Mesenchymal stem cell (in vitro differentiated cells and primary cell): ENCODE measurements at regions not wholly inside any gene's neighbourhood (a gene's known extent, or its start where the extent isn't known, plus 50 kb on each side); places are given as distances from the start of the nearest gene placed in this dataset.
"Not testable (repeated sequence)": the region's sequence is repeated elsewhere in the genome, so short reads cannot be mapped to it uniquely, and the experiment has no call there.

ENCODE experiments used
- DNase-seq: peaks from one replicate; pipeline ENCODE4 v3.0.0-alpha.2; 2013
- H2AFZ ChIP-seq: one replicate; pipeline ENCODE4 v1.6.1; 2013; ENCODE audit warnings: low read depth, mild to moderate bottlenecking, control low read depth, inconsistent platforms, low read length, moderate library complexity
- H2AK5ac ChIP-seq: 2 replicates; pipeline ENCODE4 v1.6.1; 2013; ENCODE audit warnings: low read length, moderate library complexity, mild to moderate bottlenecking, inconsistent platforms; ENCODE audit not compliant: severe bottlenecking
- H2BK120ac ChIP-seq: one replicate; pipeline ENCODE4 v1.6.1; 2013; ENCODE audit warnings: low read depth, mild to moderate bottlenecking, inconsistent platforms, low read length, moderate library complexity
- H2BK12ac ChIP-seq, 2 experiments: one replicate each; pipeline ENCODE4 v1.6.1; 2013; ENCODE audit warnings: inconsistent platforms in 2 of 2, low read length in 2 of 2, mild to moderate bottlenecking in 2 of 2, moderate library complexity in 2 of 2, control low read depth in 1 of 2
- H2BK15ac ChIP-seq: one replicate; pipeline ENCODE4 v1.6.1; 2013; ENCODE audit warnings: mild to moderate bottlenecking, low read depth, inconsistent platforms; ENCODE audit not compliant: poor library complexity, severe bottlenecking
- H2BK5ac ChIP-seq: 2 replicates; pipeline ENCODE4 v1.6.1; 2013; ENCODE audit warnings: low read depth, mild to moderate bottlenecking, low read length, control low read depth, inconsistent platforms; ENCODE audit not compliant: poor library complexity, severe bottlenecking
- H3K14ac ChIP-seq, 2 experiments: one replicate each; pipeline ENCODE4 v1.6.1; 2013; ENCODE audit warnings: inconsistent platforms in 2 of 2, low read length in 2 of 2, control low read depth in 1 of 2, mild to moderate bottlenecking in 1 of 2, moderate library complexity in 1 of 2
- H3K18ac ChIP-seq, 2 experiments: one replicate each; pipeline ENCODE4 v1.6.1; 2013; ENCODE audit warnings: inconsistent platforms in 2 of 2, low read length in 2 of 2, control low read depth in 1 of 2, low read depth in 1 of 2, mild to moderate bottlenecking in 1 of 2
- H3K23ac ChIP-seq, 2 experiments: one replicate each; pipeline ENCODE4 v1.6.1; 2013; ENCODE audit warnings: inconsistent platforms in 2 of 2, low read length in 2 of 2, mild to moderate bottlenecking in 2 of 2, moderate library complexity in 2 of 2, control low read depth in 1 of 2
- H3K27ac ChIP-seq: 2 replicates; pipeline ENCODE4 v1.5.1; 2013; ENCODE audit warnings: mild to moderate bottlenecking, moderate library complexity, low read length, control low read depth, inconsistent platforms; ENCODE audit not compliant: poor library complexity, severe bottlenecking
- H3K27me3 ChIP-seq, 2 experiments: 2 replicates each; pipeline versions ENCODE4 v1.6.1 to v1.7.0; 2013; ENCODE audit warnings: low read length in 2 of 2, mild to moderate bottlenecking in 2 of 2, moderate library complexity in 2 of 2, control low read depth in 1 of 2, inconsistent platforms in 1 of 2; ENCODE audit not compliant: control insufficient read depth in 1 of 2, insufficient read depth in 1 of 2
- H3K36me3 ChIP-seq, 2 experiments: 2 replicates each; pipeline versions ENCODE4 v1.6.1 to v1.7.0; 2013; ENCODE audit warnings: low read length in 2 of 2, control low read depth in 1 of 2, inconsistent platforms in 1 of 2, low read depth in 1 of 2, mild to moderate bottlenecking in 1 of 2; ENCODE audit not compliant: insufficient read depth in 2 of 2, control insufficient read depth in 1 of 2
- H3K4ac ChIP-seq, 2 experiments: one replicate each; pipeline ENCODE4 v1.6.1; 2013; ENCODE audit warnings: inconsistent platforms in 2 of 2, low read length in 2 of 2, mild to moderate bottlenecking in 2 of 2, moderate library complexity in 2 of 2, control low read depth in 1 of 2, low read depth in 1 of 2
- H3K4me1 ChIP-seq: 2 replicates; pipeline ENCODE4 v1.6.1; 2013; ENCODE audit warnings: low read depth, low read length, control low read depth; ENCODE audit not compliant: control insufficient read depth, insufficient read depth
- H3K4me2 ChIP-seq: 2 replicates; pipeline ENCODE4 v1.6.1; 2013; ENCODE audit warnings: low read length, mild to moderate bottlenecking, inconsistent platforms; ENCODE audit not compliant: poor library complexity, severe bottlenecking
- H3K4me3 ChIP-seq, 2 experiments: 2 replicates each; pipeline versions ENCODE4 v1.5.1 to v1.7.0; 2013; ENCODE audit warnings: low read length in 2 of 2, mild to moderate bottlenecking in 2 of 2, control low read depth in 1 of 2, low read depth in 1 of 2; ENCODE audit not compliant: insufficient read depth in 1 of 2
- H3K79me1 ChIP-seq: replicated peaks from 2 replicates; pipeline ENCODE4 v1.6.1; 2013; ENCODE audit warnings: mild to moderate bottlenecking, control low read depth, low read length, inconsistent platforms; ENCODE audit not compliant: poor library complexity, severe bottlenecking
- H3K9ac ChIP-seq: 2 replicates; pipeline ENCODE4 v1.7.0; 2013; ENCODE audit warnings: mild to moderate bottlenecking, low read length, moderate library complexity
- H3K9me3 ChIP-seq: 2 replicates; pipeline ENCODE4 v1.7.0; 2013; ENCODE audit warnings: mild to moderate bottlenecking, low read length; ENCODE audit not compliant: control insufficient read depth
- H4K8ac ChIP-seq: one replicate; pipeline ENCODE4 v1.6.1; 2013; ENCODE audit warnings: inconsistent platforms, mild to moderate bottlenecking, low read length, moderate library complexity
- H4K91ac ChIP-seq: one replicate; pipeline ENCODE4 v1.6.1; 2013; ENCODE audit warnings: mild to moderate bottlenecking, low read length, inconsistent platforms
- WGBS: methylation state at CpG from one replicate; pipeline ENCODE4 v1.1.7; 2013; ENCODE audit warnings: mixed read lengths; 5-methylcytosine and 5-hydroxymethylcytosine counted together

GRCh38 chr3:70435422-70435821 lies 123.0 kb upstream of the MDFIC2 start:
- not testable (repeated sequence) for H3K23ac ChIP-seq, H3K4ac ChIP-seq, H3K4me3 ChIP-seq, H2BK120ac ChIP-seq, H2AFZ ChIP-seq, H3K14ac ChIP-seq, DNase-seq, H3K4me1 ChIP-seq, H3K9ac ChIP-seq, H4K8ac ChIP-seq, H3K4me2 ChIP-seq, H3K27ac ChIP-seq, H3K36me3 ChIP-seq, H3K9me3 ChIP-seq, H2AK5ac ChIP-seq, H2BK15ac ChIP-seq, H3K27me3 ChIP-seq, H2BK5ac ChIP-seq, H3K79me1 ChIP-seq, H2BK12ac ChIP-seq, H4K91ac ChIP-seq, H3K18ac ChIP-seq
- WGBS: 20% methylated on average over 2 of the region's 2 CpGs

GRCh38 chr3:70433091-70433490 lies 120.7 kb upstream of the MDFIC2 start:
- H3K27ac ChIP-seq: no peak overlapping the region
- H3K79me1 ChIP-seq: no peaks in the 10 kb centered on the region
- H3K23ac ChIP-seq: no peak overlapping the region
- no peak overlapping the region for H2BK15ac ChIP-seq
- H2BK5ac ChIP-seq: no peak overlapping the region
- H3K9me3 ChIP-seq: no peaks in the 10 kb centered on the region
- no peak overlapping the region for H4K91ac ChIP-seq
- no peaks in the 10 kb centered on the region for H3K27me3 ChIP-seq
- no peak overlapping the region for H3K4me3 ChIP-seq
- no peak overlapping the region for H2BK120ac ChIP-seq
- H3K18ac ChIP-seq: no peak overlapping the region
- no peaks in the 10 kb centered on the region for H3K4me1 ChIP-seq
- H2AFZ ChIP-seq: no peak overlapping the region
- H2AK5ac ChIP-seq: no peak overlapping the region
- 67% methylated on average over 1 of the region's 1 CpG for WGBS
- H3K4me2 ChIP-seq: no peak overlapping the region
- H3K4ac ChIP-seq: no peak overlapping the region
- no peak overlapping the region for H4K8ac ChIP-seq
- H2BK12ac ChIP-seq: no peak overlapping the region
- DNase-seq: peak; percentile 9
- H3K9ac ChIP-seq: no peak overlapping the region
- H3K36me3 ChIP-seq: no peaks in the 10 kb centered on the region
- H3K14ac ChIP-seq: no peak overlapping the region

DNA sequence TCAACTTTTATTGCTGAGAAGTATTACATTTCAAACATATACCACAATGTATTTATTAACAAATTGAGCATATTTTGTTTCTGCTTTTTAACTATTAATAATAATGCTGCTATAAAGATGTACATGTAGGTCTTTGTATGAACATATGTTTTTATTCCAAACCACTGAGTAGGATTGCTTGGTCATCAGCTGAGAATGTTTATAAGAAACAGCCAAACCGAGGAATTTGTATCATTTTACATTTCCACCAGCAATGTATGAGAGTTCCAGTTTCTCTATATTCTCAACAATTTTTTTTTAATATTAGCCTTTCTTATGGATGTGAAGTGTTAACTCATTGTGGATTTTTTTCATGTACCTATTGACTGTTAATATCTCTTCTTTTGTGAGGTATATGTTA lies 119.5 kb upstream of the MDFIC2 start:
- Histone ChIP-seq H2AFZ (no peak overlapping the region), H3K4me3 (no peak overlapping the region), H3K27me3 (no peaks in the 10 kb centered on the region), H2BK12ac (no peak overlapping the region), H2BK5ac (no peak overlapping the region), H3K9ac (no peak overlapping the region), H4K91ac (no peak overlapping the region), H3K9me3 (no peaks in the 10 kb centered on the region), H3K79me1 (no peaks in the 10 kb centered on the region), H3K27ac (no peak overlapping the region), H4K8ac (no peak overlapping the region), H2AK5ac (no peak overlapping the region), H3K23ac (no peak overlapping the region), H3K14ac (no peak overlapping the region), H3K4me1 (no peaks in the 10 kb centered on the region), H2BK15ac (no peak overlapping the region), H3K36me3 (no peaks in the 10 kb centered on the region), H3K4ac (no peak overlapping the region), H3K18ac (no peak overlapping the region), H3K4me2 (no peak overlapping the region), H2BK120ac (no peak overlapping the region)
- DNase-seq: no peak
- no CpG with 5 or more reads among the region's 1 CpG for WGBS

DNA sequence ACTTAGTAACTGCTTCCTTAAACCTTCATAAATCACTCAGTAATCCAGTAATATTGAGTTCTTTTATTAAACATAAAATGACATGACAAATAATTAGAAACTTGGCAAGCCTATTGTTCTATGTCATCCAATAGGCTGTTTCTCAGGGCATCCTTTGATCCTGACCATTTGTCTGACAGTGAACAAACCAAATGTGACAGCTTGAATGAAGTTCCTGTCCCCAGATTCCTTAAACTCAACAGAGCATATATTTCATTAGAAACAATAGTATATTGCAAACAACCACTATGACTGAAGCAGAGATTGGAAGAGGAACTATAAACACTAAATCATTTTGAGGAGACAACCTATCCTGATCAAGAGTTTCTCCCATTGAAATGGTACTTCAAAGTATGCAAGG lies 113.6 kb upstream of the MDFIC2 start:
- no peak overlapping the region for H3K23ac ChIP-seq
- H2AFZ ChIP-seq: no peak overlapping the region
- no peak overlapping the region for H2AK5ac ChIP-seq
- no peak overlapping the region for H3K4me2 ChIP-seq
- no peak overlapping the region for H3K9ac ChIP-seq
- no peak overlapping the region for H4K91ac ChIP-seq
- no peak overlapping the region for H2BK5ac ChIP-seq
- no peak for DNase-seq
- no peak overlapping the region for H2BK15ac ChIP-seq
- no peaks in the 10 kb centered on the region for H3K79me1 ChIP-seq
- no peak overlapping the region for H2BK12ac ChIP-seq
- H3K4me1 ChIP-seq: no peaks in the 10 kb centered on the region
- no peaks in the 10 kb centered on the region for H3K9me3 ChIP-seq
- H3K4ac ChIP-seq: no peak overlapping the region
- no peak overlapping the region for H3K4me3 ChIP-seq
- no peak overlapping the region for H3K14ac ChIP-seq
- no peaks in the 10 kb centered on the region for H3K27me3 ChIP-seq
- no peak overlapping the region for H3K18ac ChIP-seq
- no peak overlapping the region for H3K27ac ChIP-seq
- H4K8ac ChIP-seq: no peak overlapping the region
- H3K36me3 ChIP-seq: no peaks in the 10 kb centered on the region
- no peak overlapping the region for H2BK120ac ChIP-seq
